Rectal smooth muscle tissue (tissue), 1 donor: ENCODE measurements at regions not wholly inside any gene's neighbourhood (a gene's known extent, or its start where the extent isn't known, plus 50 kb on each side); places are given as distances from the start of the nearest gene placed in this dataset.

Experiments
- H3K27ac ChIP-seq: one replicate; pipeline ENCODE4 v1.7.0; 2013; ENCODE audit warnings: low read depth, low read length, inconsistent platforms
- H3K27me3 ChIP-seq: one replicate; pipeline ENCODE4 v1.7.0; 2013; ENCODE audit warnings: low read length; ENCODE audit not compliant: control insufficient read depth, insufficient read depth
- H3K36me3 ChIP-seq: one replicate; pipeline ENCODE4 v1.7.0; 2013; ENCODE audit warnings: low read length; ENCODE audit not compliant: control insufficient read depth, insufficient read depth
- H3K4me1 ChIP-seq: one replicate; pipeline ENCODE4 v1.7.0; 2013; ENCODE audit warnings: low read length; ENCODE audit not compliant: control insufficient read depth, insufficient read depth
- H3K4me3 ChIP-seq: one replicate; pipeline ENCODE4 v1.7.0; 2013; ENCODE audit warnings: low read length
- H3K9ac ChIP-seq: one replicate; pipeline ENCODE4 v1.7.0; 2013; ENCODE audit warnings: low read length

DNA sequence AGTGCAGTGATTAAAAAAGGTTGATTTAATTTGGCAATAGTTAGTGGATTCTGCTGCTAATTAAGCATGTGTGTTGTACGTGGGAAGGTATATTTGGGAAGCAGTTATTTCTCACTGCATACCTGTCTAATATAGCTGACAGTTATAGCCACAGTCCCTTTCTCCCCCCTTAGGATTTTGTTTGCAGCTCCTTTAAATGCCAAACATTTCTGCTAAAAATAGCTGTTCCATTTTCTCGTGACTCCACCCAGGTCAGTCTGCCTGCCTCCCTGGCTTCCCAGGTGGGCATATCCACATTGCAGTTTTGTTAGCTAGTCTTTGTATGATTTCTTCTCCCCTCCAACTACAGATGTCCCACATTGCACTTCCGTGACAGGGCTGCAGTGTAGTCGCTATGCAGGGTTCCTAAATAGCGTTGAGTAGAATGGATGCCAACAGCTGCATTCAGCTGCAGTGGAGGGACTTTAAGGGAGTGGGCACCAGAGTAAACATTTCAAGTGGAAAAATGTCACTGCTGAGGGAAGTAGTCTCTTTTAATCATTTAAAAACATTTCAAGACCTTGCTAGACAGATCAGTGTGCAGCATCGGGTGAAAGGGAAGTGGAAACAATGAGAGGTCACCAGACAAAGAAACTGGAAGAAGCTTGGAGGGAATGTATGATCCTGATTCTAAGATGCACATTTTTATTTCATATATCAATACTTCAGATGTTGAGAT, 326.3 kb downstream of the RAPGEF2 start:
- Histone ChIP-seq H3K36me3 (no peaks in the 10 kb centered on the region), H3K27ac (no peak overlapping the region), H3K4me3 (no peak overlapping the region), H3K27me3 (no peaks in the 10 kb centered on the region), H3K9ac (no peak overlapping the region), H3K4me1 (no peaks in the 10 kb centered on the region)

- Histone ChIP-seq H3K27ac (no peak overlapping the region), H3K9ac (no peak overlapping the region), H3K4me3 (no peak overlapping the region), H3K4me1 (no peaks in the 10 kb centered on the region), H3K27me3 (no peaks in the 10 kb centered on the region), H3K36me3 (no peaks in the 10 kb centered on the region)
Measured at GRCh38 chr4:159429693-159430035, 326.8 kb downstream of the RAPGEF2 start.

- no peak overlapping the region for H3K27ac ChIP-seq
- no peaks in the 10 kb centered on the region for H3K4me1 ChIP-seq
- no peaks in the 10 kb centered on the region for H3K27me3 ChIP-seq
- H3K36me3 ChIP-seq = no peaks in the 10 kb centered on the region
- H3K9ac ChIP-seq = no peak overlapping the region
- H3K4me3 ChIP-seq = no peak overlapping the region
Measured at GRCh38 chr4:159430896-159431295, 328.0 kb downstream of the RAPGEF2 start.

- Histone ChIP-seq H3K27me3 (no peaks in the 10 kb centered on the region), H3K4me3 (no peak overlapping the region), H3K4me1 (no peaks in the 10 kb centered on the region), H3K36me3 (no peaks in the 10 kb centered on the region), H3K9ac (no peak overlapping the region), H3K27ac (no peak overlapping the region)
Measured at GRCh38 chr4:159432436-159432835, 329.6 kb downstream of the RAPGEF2 start.

GRCh38 chr4:159433337-159433736, 330.5 kb downstream of the RAPGEF2 start:
- no peak overlapping the region for H3K27ac ChIP-seq
- H3K9ac ChIP-seq = no peak overlapping the region
- H3K27me3 ChIP-seq = no peaks in the 10 kb centered on the region
- no peaks in the 10 kb centered on the region for H3K4me1 ChIP-seq
- no peak overlapping the region for H3K4me3 ChIP-seq
- H3K36me3 ChIP-seq = no peaks in the 10 kb centered on the region

GRCh38 chr4:159434114-159434870, 331.4 kb downstream of the RAPGEF2 start:
- Histone ChIP-seq H3K4me3 (no peak overlapping the region), H3K27me3 (no peaks in the 10 kb centered on the region), H3K9ac (no peak overlapping the region), H3K4me1 (no peaks in the 10 kb centered on the region), H3K36me3 (no peaks in the 10 kb centered on the region), H3K27ac (no peak overlapping the region)

GRCh38 chr4:159434871-159435241, 332.0 kb downstream of the RAPGEF2 start:
- no peak overlapping the region for H3K27ac ChIP-seq
- no peak overlapping the region for H3K9ac ChIP-seq
- H3K4me3 ChIP-seq = no peak overlapping the region
- no peaks in the 10 kb centered on the region for H3K4me1 ChIP-seq
- H3K36me3 ChIP-seq = no peaks in the 10 kb centered on the region
- H3K27me3 ChIP-seq = no peaks in the 10 kb centered on the region

DNA sequence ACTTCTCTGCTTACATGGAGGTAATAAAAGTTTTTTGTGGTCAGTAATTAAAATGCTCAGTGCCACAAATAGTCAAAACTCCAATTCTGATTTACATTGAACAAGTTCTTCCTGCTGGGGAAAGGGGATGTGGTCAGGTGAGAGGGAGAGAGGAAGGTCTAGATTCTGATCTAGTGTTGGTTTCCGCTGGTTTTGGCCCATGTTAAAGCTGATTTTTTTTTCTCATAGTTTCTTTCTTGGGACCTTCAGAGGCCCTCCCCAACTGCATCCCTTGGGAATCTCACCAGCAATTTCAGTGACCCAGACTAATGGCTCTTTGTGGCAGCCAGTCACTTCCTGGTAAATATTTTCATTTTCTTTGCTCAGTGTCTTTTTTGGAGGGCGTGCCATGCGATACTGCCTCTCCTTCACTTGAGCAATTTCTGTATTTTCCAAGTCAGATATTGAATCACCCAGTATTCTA, 332.7 kb downstream of the RAPGEF2 start:
- H3K4me3 ChIP-seq = no peak overlapping the region
- no peak overlapping the region for H3K9ac ChIP-seq
- H3K27ac ChIP-seq = no peak overlapping the region
- no peaks in the 10 kb centered on the region for H3K27me3 ChIP-seq
- no peaks in the 10 kb centered on the region for H3K4me1 ChIP-seq
- no peaks in the 10 kb centered on the region for H3K36me3 ChIP-seq

DNA sequence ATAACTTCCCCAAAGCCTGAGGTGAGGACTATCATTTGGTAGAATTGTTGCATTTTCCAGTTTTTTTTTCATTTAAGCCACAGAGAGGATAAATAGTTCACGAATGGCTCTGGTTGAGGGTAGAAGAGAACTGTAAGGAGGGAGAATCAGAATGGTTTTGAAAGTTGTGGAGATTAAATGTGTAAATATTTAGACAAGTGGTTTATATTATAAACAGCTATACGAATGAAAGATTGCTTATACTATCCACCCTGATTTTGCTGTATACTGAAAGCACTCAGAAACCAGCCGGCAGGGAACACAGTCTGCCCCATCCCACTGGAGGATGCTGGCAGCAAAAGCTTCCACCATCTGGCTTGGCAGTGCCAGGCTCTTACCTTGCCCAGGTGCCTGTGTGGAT, 341.1 kb downstream of the RAPGEF2 start:
- no peaks in the 10 kb centered on the region for H3K27me3 ChIP-seq
- no peaks in the 10 kb centered on the region for H3K4me1 ChIP-seq
- no peak overlapping the region for H3K9ac ChIP-seq
- H3K27ac ChIP-seq = no peak overlapping the region
- H3K36me3 ChIP-seq = no peaks in the 10 kb centered on the region
- H3K4me3 ChIP-seq = no peak overlapping the region

DNA sequence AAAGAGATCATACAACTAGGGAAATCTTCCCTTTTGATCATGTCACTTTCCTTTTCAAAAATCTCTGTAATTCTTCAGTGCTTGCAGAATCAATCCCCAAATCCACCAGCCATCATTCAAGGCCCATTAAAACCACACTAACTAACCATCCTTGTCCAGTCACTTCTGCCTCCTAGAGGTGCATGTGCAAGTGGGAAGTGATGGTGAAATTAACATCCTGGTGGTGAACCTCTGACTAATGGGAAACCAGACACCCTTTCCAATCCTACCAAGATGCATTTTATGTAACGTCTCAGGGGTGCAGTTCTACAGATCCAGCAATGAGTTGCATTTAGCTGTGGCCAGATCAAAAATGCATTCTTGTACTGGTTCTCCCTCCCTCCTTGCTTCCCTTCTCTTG, 341.8 kb downstream of the RAPGEF2 start:
- no peak overlapping the region for H3K4me3 ChIP-seq

DNA sequence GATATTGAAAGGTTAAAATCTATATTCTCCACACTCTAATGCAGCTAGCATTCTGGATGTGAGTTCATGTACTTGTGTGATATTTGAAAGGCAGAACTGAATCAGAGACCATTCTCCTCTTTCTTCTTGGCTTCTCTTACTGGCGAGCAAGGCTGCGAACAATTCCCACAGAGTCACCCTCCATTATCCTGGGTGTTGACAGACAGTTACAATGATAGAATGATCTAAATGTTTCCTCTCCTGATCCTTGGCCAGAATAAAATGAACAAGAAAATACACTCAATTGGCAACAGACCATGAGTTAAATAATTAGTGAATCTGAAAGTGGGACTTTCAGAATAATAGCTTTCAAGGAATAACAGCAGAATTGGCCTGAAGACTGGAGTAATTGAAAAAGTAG, 342.8 kb downstream of the RAPGEF2 start:
- Histone ChIP-seq H3K4me3 (no peak overlapping the region), H3K4me1 (no peaks in the 10 kb centered on the region), H3K27ac (no peak overlapping the region), H3K9ac (no peak overlapping the region), H3K27me3 (no peaks in the 10 kb centered on the region), H3K36me3 (no peaks in the 10 kb centered on the region)

More for the DNA sequence above, 341.8 kb downstream of the RAPGEF2 start:
- no peaks in the 10 kb centered on the region for H3K4me1 ChIP-seq
- H3K27me3 ChIP-seq = no peaks in the 10 kb centered on the region
- H3K27ac ChIP-seq = no peak overlapping the region
- no peaks in the 10 kb centered on the region for H3K36me3 ChIP-seq
- H3K9ac ChIP-seq = no peak overlapping the region

DNA sequence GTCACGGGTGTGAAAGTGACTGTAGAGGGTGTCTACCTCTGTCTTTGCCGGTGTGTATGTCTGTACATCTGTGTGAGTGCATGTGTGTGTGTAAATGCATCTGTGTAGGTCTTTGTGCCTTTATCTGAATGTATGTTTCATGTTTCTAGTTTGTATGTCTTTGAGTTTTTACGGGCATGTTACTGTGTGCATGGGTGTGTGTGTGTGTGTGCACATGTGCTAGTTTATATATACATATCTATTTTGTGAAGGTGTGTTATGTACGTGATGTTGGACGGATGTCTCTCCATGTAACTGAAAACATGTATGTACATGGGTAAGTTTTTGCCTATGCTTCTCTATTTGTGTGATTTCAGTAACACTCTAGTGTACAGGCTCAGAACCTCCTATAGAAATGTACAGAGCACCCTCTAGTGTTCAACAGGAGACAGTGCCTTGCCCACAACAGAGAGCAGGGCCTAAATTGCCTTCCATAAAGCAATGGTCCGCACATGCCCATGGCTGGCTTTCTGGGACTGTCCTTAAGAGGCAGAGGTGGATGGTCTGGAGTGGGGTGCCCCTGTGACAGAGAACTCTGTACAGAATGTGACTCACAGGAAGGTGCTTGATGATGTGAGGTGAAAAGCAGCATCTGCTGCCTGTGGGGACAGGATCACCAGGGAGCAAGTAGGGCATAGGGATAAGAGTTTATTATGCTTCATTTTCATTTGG, 343.5 kb downstream of the RAPGEF2 start:
- Histone ChIP-seq H3K9ac (no peak overlapping the region), H3K27me3 (no peaks in the 10 kb centered on the region), H3K27ac (no peak overlapping the region)

More for the DNA sequence above, 343.5 kb downstream of the RAPGEF2 start:
- no peaks in the 10 kb centered on the region for H3K4me1 ChIP-seq
- H3K4me3 ChIP-seq = no peak overlapping the region
- no peaks in the 10 kb centered on the region for H3K36me3 ChIP-seq
